Natural killer cell (primary cell): ENCODE measurements at regions not wholly inside any gene's neighbourhood (a gene's known extent, or its start where the extent isn't known, plus 50 kb on each side); places are given as distances from the start of the nearest gene placed in this dataset.

ENCODE experiments used
- ATAC-seq, 3 donors: fragments of 150-1000 bp in 2 of 3; fragments of 200-7000 bp in 1 of 3; cut with Tn5 transposase; 1 replicate in 1 of 3; 2 replicates in 2 of 3; pipeline ENCODE4 v1.10.0; 2021; ENCODE audit warnings: mild to moderate bottlenecking in 2 of 3, moderate library complexity in 2 of 3
- DNase-seq, 2 donors: peaks; one replicate each; pipeline versions ENCODE4 v3.0.0 to v3.0.0-alpha.2; 2013 to 2021; ENCODE audit warnings: mixed read lengths in 1 of 2
- H3K27ac ChIP-seq: one replicate; pipeline ENCODE4 v1.5.1; 2013; ENCODE audit warnings: mild to moderate bottlenecking, low read length
- H3K27me3 ChIP-seq: one replicate; pipeline ENCODE4 v1.6.1; 2013; ENCODE audit warnings: low read length; ENCODE audit not compliant: control insufficient read depth, insufficient read depth
- H3K36me3 ChIP-seq: one replicate; pipeline ENCODE4 v1.6.1; 2013; ENCODE audit warnings: low read length; ENCODE audit not compliant: control insufficient read depth, insufficient read depth
- H3K4me1 ChIP-seq: one replicate; pipeline ENCODE4 v1.6.1; 2013; ENCODE audit warnings: low read length; ENCODE audit not compliant: control insufficient read depth, insufficient read depth
- H3K4me3 ChIP-seq: one replicate; pipeline ENCODE4 v1.5.1; 2013; ENCODE audit warnings: low read length
- H3K9me3 ChIP-seq: one replicate; pipeline ENCODE4 v1.6.1; 2013; ENCODE audit warnings: low read length; ENCODE audit not compliant: control insufficient read depth, insufficient read depth
- H3K27ac Mint-ChIP-seq, 2 donors: one replicate each; pipeline ENCODE4 v1.8.0; 2022; ENCODE audit warnings: mild to moderate bottlenecking in 2 of 2, mixed read lengths in 2 of 2, moderate library complexity in 1 of 2
- H3K27me3 Mint-ChIP-seq, 2 donors: one replicate each; pipeline ENCODE4 v1.8.0; 2022; ENCODE audit warnings: low read depth in 2 of 2, mixed read lengths in 2 of 2
- H3K36me3 Mint-ChIP-seq: one replicate; pipeline ENCODE4 v1.8.0; 2022; ENCODE audit warnings: mixed read lengths
- H3K4me1 Mint-ChIP-seq, 2 donors: one replicate each; pipeline ENCODE4 v1.8.0; 2022; ENCODE audit warnings: mixed read lengths in 2 of 2
- H3K4me3 Mint-ChIP-seq: one replicate; pipeline ENCODE4 v1.8.0; 2022; ENCODE audit warnings: mild to moderate bottlenecking, moderate library complexity, mixed read lengths
- H3K9me3 Mint-ChIP-seq, 2 donors: one replicate each; pipeline ENCODE4 v1.8.0; 2022; ENCODE audit warnings: mixed read lengths in 2 of 2
- WGBS: methylation state at CpG from one replicate; pipeline ENCODE4 v1.1.7; 2013; ENCODE audit warnings: missing lambda C conversion rate; ENCODE audit not compliant: insufficient coverage; 5-methylcytosine and 5-hydroxymethylcytosine counted together
- intact Hi-C: fragments of 100-400 bp; cut with micrococcal nuclease; formaldehyde crosslinking; loops from one replicate; pipeline ENCODE4 v1.14.2; 2022
- TF ChIP-seq, protein P1 (sequence below): fragments of 200-600 bp; IDR thresholded peaks from one replicate; pipeline ENCODE4 v1.8.0; 2022; ENCODE audit warnings: antibody characterized with exemption

DNA sequence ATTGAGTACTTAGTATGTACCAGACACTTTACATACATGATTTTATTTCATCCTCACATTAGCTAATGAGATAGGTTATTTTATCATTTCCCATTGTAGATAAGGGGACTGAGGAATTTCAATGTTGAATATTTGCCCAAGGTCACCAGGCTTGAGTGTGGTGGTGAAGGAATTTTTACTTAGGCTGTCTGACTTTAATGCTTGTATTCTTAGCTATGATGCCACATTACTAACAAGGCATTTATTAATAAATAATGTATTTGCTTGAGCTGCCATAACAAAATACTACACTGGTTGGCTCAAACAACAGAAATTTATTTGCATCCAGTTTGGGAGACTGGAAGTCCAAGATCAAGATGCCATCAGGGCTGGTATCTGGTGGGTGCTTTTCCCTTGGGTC lies 250.9 kb downstream of the GPD2 start:
- peaks cover 0 to 9% of the 10 kb centered on the region in 2 donors for H3K9me3 Mint-ChIP-seq
- Histone ChIP-seq H3K27me3 (no peaks in the 10 kb centered on the region), H3K4me1 (no peaks in the 10 kb centered on the region), H3K9me3 (no peaks in the 10 kb centered on the region), H3K27ac (no peak overlapping the region), H3K36me3 (no peaks in the 10 kb centered on the region), H3K4me3 (no peak overlapping the region)
- H3K4me3 Mint-ChIP-seq = no peak overlapping the region
- no peak for ATAC-seq
- DNase-seq = no peak
- TF ChIP-seq, protein P1, sequence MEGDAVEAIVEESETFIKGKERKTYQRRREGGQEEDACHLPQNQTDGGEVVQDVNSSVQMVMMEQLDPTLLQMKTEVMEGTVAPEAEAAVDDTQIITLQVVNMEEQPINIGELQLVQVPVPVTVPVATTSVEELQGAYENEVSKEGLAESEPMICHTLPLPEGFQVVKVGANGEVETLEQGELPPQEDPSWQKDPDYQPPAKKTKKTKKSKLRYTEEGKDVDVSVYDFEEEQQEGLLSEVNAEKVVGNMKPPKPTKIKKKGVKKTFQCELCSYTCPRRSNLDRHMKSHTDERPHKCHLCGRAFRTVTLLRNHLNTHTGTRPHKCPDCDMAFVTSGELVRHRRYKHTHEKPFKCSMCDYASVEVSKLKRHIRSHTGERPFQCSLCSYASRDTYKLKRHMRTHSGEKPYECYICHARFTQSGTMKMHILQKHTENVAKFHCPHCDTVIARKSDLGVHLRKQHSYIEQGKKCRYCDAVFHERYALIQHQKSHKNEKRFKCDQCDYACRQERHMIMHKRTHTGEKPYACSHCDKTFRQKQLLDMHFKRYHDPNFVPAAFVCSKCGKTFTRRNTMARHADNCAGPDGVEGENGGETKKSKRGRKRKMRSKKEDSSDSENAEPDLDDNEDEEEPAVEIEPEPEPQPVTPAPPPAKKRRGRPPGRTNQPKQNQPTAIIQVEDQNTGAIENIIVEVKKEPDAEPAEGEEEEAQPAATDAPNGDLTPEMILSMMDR = no peak
- no peaks in the 10 kb centered on the region for H3K27me3 Mint-ChIP-seq
- no peaks in the 10 kb centered on the region for H3K36me3 Mint-ChIP-seq
- no peaks in the 10 kb centered on the region for H3K4me1 Mint-ChIP-seq
- intact Hi-C loops = no loop called here
- no peak overlapping the region for H3K27ac Mint-ChIP-seq

DNA sequence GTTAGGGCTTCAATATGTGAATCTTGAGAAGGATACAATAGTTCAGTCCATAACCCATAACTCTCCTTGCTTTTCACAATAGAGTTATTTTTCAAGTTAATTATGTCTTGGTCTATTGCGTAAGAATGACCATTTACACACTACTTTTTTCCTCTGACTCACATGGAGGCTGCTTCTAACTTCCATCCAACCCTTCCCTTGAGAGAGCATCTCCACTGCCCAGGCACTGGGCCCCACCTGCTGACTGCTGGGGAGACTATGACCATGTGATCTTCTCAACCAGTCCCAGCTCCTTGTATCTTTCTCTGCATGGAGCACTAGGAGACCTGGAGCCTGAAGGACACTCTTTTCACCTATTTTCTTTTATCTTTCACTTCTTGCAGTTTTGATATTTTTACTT lies 251.5 kb downstream of the GPD2 start:
- Histone ChIP-seq H3K27ac (no peak overlapping the region), H3K27me3 (no peaks in the 10 kb centered on the region), H3K9me3 (no peaks in the 10 kb centered on the region), H3K36me3 (no peaks in the 10 kb centered on the region), H3K4me1 (no peaks in the 10 kb centered on the region), H3K4me3 (no peak overlapping the region)
- peaks cover 0 to 8% of the 10 kb centered on the region in 2 donors for H3K9me3 Mint-ChIP-seq
- H3K27me3 Mint-ChIP-seq = no peaks in the 10 kb centered on the region
- 100% methylated on average over 1 of the region's 1 CpG for WGBS
- intact Hi-C loops = no loop called here
- DNase-seq (no peak), ATAC-seq (no peak)
- no peaks in the 10 kb centered on the region for H3K4me1 Mint-ChIP-seq
- TF ChIP-seq, protein P1 = no peak
- H3K27ac Mint-ChIP-seq = no peak overlapping the region
- H3K36me3 Mint-ChIP-seq = no peaks in the 10 kb centered on the region
- H3K4me3 Mint-ChIP-seq = no peak overlapping the region

DNA sequence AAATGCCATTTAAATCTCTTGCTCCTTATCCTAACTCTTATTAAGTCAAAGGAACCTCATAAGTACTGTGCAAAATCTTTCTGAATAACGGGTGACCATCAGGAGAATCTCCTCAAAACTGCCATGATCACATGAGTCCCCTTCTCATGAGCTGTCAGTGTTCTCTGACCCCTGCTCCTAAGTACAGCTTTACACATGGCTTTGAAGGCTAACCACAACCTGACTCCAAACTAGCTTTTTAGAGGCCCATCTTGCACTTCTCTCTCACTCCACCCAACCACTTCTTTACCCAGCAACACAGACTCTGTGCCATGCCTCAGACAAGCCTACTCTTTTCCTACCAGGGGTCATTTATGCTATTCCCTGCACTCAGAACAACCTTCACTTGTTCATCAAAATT lies 253.8 kb downstream of the GPD2 start:
- Histone ChIP-seq H3K27ac (no peak overlapping the region), H3K36me3 (no peaks in the 10 kb centered on the region), H3K4me1 (no peaks in the 10 kb centered on the region), H3K9me3 (no peaks in the 10 kb centered on the region), H3K4me3 (no peak overlapping the region), H3K27me3 (no peaks in the 10 kb centered on the region)
- peaks cover 0 to 8% of the 10 kb centered on the region in 2 donors for H3K9me3 Mint-ChIP-seq
- H3K27ac Mint-ChIP-seq = no peak overlapping the region
- H3K4me1 Mint-ChIP-seq = no peaks in the 10 kb centered on the region
- WGBS = 67% methylated on average over 1 of the region's 1 CpG
- H3K27me3 Mint-ChIP-seq = no peaks in the 10 kb centered on the region
- ATAC-seq (no peak), DNase-seq (no peak)
- intact Hi-C loops = no loop called here
- TF ChIP-seq, protein P1 = no peak
- no peaks in the 10 kb centered on the region for H3K36me3 Mint-ChIP-seq
- no peak overlapping the region for H3K4me3 Mint-ChIP-seq

DNA sequence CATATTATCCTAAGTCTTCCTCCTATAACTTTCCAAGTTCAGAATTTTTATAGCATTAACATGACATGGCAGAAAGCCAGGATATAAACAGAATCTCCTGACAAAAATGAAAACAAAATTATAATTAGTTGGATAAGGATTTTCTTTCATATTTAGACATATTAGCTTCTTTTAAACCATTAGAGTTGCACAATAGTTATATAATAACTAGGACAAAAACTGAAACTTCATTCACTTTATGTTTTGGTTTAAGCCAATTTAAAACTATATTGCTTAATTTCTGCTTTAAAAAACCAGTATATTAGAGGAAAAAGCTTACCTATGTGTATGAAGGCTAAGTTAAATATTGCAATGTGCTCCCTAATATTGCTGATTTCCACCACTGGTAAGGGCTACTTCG lies 254.8 kb downstream of the GPD2 start:
- H3K9me3 Mint-ChIP-seq = peaks cover 0 to 8% of the 10 kb centered on the region in 2 donors
- Histone ChIP-seq H3K9me3 (no peaks in the 10 kb centered on the region), H3K27me3 (no peaks in the 10 kb centered on the region), H3K4me3 (no peak overlapping the region), H3K4me1 (no peaks in the 10 kb centered on the region), H3K27ac (no peak overlapping the region), H3K36me3 (no peaks in the 10 kb centered on the region)
- intact Hi-C loops = no loop called here
- no CpG with 5 or more reads among the region's 1 CpG for WGBS
- ATAC-seq = no peak
- H3K27ac Mint-ChIP-seq = no peak overlapping the region
- H3K4me1 Mint-ChIP-seq = no peaks in the 10 kb centered on the region
- no peaks in the 10 kb centered on the region for H3K27me3 Mint-ChIP-seq
- DNase-seq = no peak
- H3K36me3 Mint-ChIP-seq = no peaks in the 10 kb centered on the region
- TF ChIP-seq, protein P1 = no peak
- no peak overlapping the region for H3K4me3 Mint-ChIP-seq
